CD4-positive, CD25-positive, alpha-beta regulatory T cell (primary cell): ENCODE measurements at regions not wholly inside any gene's neighbourhood (a gene's known extent, or its start where the extent isn't known, plus 50 kb on each side); places are given as distances from the start of the nearest gene placed in this dataset.
A peak's percentile ranks its signal among the peaks of the same experiment; 100 is the strongest.

Experiments used
- ATAC-seq, 2 donors: fragments of 150-1000 bp; cut with Tn5 transposase; one replicate each; pipeline ENCODE4 v1.10.0; 2021; ENCODE audit warnings: low read depth in 2 of 2, moderate number of reproducible peaks in 2 of 2, moderate library complexity in 1 of 2
- DNase-seq, 3 donors: peaks; one replicate each; pipeline versions ENCODE4 v3.0.0 to v3.0.0-alpha.2; 2012 to 2022; ENCODE audit warnings: mixed read lengths in 1 of 3
- H3K27ac ChIP-seq: one replicate; pipeline ENCODE4 v1.7.0; 2013; ENCODE audit warnings: mild to moderate bottlenecking, low read length; ENCODE audit not compliant: insufficient read depth, poor library complexity, severe bottlenecking
- H3K27me3 ChIP-seq: one replicate; pipeline ENCODE4 v1.7.0; 2013; ENCODE audit warnings: low read length; ENCODE audit not compliant: control insufficient read depth, insufficient read depth
- H3K36me3 ChIP-seq: one replicate; pipeline ENCODE4 v1.7.0; 2013; ENCODE audit warnings: mild to moderate bottlenecking, low read length, moderate library complexity; ENCODE audit not compliant: control insufficient read depth, insufficient read depth
- H3K4me1 ChIP-seq: 2 replicates; pipeline ENCODE4 v1.7.0; 2013; ENCODE audit warnings: mild to moderate bottlenecking, low read length; ENCODE audit not compliant: insufficient read depth, control insufficient read depth, poor library complexity, severe bottlenecking
- H3K4me3 ChIP-seq: one replicate; pipeline ENCODE4 v1.7.0; 2013; ENCODE audit warnings: low read depth, mild to moderate bottlenecking, low read length, moderate library complexity
- H3K9me3 ChIP-seq, 2 experiments: 1 replicate in 1 of 2; 2 replicates in 1 of 2; pipeline ENCODE4 v1.7.0; 2013; ENCODE audit warnings: low read length in 2 of 2, mild to moderate bottlenecking in 1 of 2, moderate library complexity in 1 of 2; ENCODE audit not compliant: control insufficient read depth in 2 of 2
- H3K27ac Mint-ChIP-seq, 3 donors: one replicate each; pipeline ENCODE4 v1.8.0; 2020 to 2022; ENCODE audit warnings: mild to moderate bottlenecking in 3 of 3, mixed read lengths in 3 of 3, moderate library complexity in 2 of 3
- H3K27me3 Mint-ChIP-seq: one replicate; pipeline ENCODE4 v1.8.0; 2022; ENCODE audit warnings: mild to moderate bottlenecking, mixed read lengths
- H3K36me3 Mint-ChIP-seq: one replicate; pipeline ENCODE4 v1.8.0; 2020; ENCODE audit warnings: mixed read lengths
- H3K4me1 Mint-ChIP-seq, 4 donors: one replicate each; pipeline ENCODE4 v1.8.0; 2020 to 2022; ENCODE audit warnings: mixed read lengths in 4 of 4, mild to moderate bottlenecking in 1 of 4
- H3K4me3 Mint-ChIP-seq, 4 donors: one replicate each; pipeline ENCODE4 v1.8.0; 2020 to 2022; ENCODE audit warnings: mild to moderate bottlenecking in 4 of 4, mixed read lengths in 4 of 4, moderate library complexity in 3 of 4
- H3K9me3 Mint-ChIP-seq, 7 donors: one replicate each; pipeline ENCODE4 v1.8.0; 2020 to 2022; ENCODE audit warnings: mixed read lengths in 7 of 7, mild to moderate bottlenecking in 3 of 7, moderate library complexity in 2 of 7

DNA sequence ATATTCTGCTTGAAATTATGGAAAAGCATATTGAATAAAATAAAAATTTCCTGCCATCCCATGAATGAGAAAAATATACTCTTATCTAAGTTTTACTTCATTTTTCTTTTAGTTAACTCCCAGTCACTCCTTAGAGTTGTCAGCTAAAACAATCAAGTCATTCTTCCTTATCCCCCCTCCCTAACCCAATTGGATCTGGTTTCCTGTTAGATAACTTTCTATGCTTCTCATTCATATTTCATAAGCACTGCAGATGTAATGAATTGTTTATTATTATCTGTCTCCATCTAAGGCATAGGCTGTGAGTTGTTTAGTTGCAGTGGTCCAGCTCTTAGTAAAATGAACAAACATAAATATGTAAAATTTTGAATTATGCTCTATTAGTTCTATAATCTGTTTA is 244.0 kb upstream of the GCFC2 start:
- Histone ChIP-seq H3K9me3 (no peaks in the 10 kb centered on the region), H3K4me3 (no peak overlapping the region), H3K36me3 (no peaks in the 10 kb centered on the region), H3K27ac (no peak overlapping the region), H3K4me1 (no peaks in the 10 kb centered on the region), H3K27me3 (no peaks in the 10 kb centered on the region)
- Mint-ChIP-seq H3K4me1 (no peaks in the 10 kb centered on the region), H3K4me3 (peak overlapping the region in 1 of 4 donors; percentile 27), H3K36me3 (no peaks in the 10 kb centered on the region), H3K9me3 (peaks cover 0 to 5% (median 2%) of the 10 kb centered on the region in 7 donors), H3K27me3 (no peaks in the 10 kb centered on the region), H3K27ac (no peak overlapping the region)
- no peak for DNase-seq
- ATAC-seq, result no peak

- H3K27ac Mint-ChIP-seq, result no peak overlapping the region
- no peaks in the 10 kb centered on the region for H3K4me1 Mint-ChIP-seq
Measured at GRCh38 chr2:75952173-75952572, 241.5 kb upstream of the GCFC2 start.

DNA sequence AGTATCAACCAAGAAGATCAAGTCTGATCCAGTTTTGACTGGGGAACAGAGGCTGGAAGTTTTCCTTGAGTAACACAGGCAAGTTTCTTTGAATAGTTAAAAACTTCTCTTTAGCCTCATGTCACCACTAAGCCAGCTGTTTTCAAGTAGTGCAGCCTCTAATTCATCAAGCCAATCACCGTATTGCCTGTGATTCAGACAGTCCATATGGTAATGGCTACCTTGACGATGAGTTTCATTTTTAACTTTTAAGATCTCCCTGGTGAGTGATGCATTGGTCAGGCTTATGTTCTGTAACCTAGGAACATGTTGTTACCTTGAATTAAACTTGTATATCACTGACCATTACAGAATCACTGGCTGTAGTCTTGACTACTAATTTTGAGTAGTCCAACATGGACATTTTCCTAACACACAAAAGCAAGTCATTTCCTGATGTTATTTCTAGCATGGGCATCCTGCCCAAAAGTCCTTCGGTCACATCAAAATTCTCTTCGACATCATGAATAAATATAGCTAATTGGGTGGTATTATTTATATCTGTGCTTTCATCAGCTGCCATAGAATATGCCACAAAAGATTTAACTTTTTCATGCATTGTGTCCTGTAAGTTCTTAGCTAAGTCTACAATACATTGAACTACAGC is 238.8 kb upstream of the GCFC2 start:
- Mint-ChIP-seq H3K4me3 (no peak overlapping the region), H3K27me3 (no peaks in the 10 kb centered on the region), H3K36me3 (no peaks in the 10 kb centered on the region), H3K27ac (no peak overlapping the region), H3K9me3 (peaks cover 0 to 7% (median 5%) of the 10 kb centered on the region in 7 donors), H3K4me1 (no peaks in the 10 kb centered on the region)
- no peak for DNase-seq
- no peaks in the 10 kb centered on the region for H3K9me3 ChIP-seq
- no peaks in the 10 kb centered on the region for H3K27me3 ChIP-seq
- no peaks in the 10 kb centered on the region for H3K4me1 ChIP-seq
- H3K36me3 ChIP-seq, result no peaks in the 10 kb centered on the region
- H3K4me3 ChIP-seq, result no peak overlapping the region
- no peak overlapping the region for H3K27ac ChIP-seq
- ATAC-seq, result no peak

More at GRCh38 chr2:75952173-75952572, 241.5 kb upstream of the GCFC2 start:
- H3K4me3 Mint-ChIP-seq, result no peak overlapping the region
- ATAC-seq (no peak), DNase-seq (no peak)
- H3K36me3 Mint-ChIP-seq, result no peaks in the 10 kb centered on the region
- Histone ChIP-seq H3K9me3 (no peaks in the 10 kb centered on the region), H3K27me3 (no peaks in the 10 kb centered on the region), H3K4me1 (no peaks in the 10 kb centered on the region), H3K36me3 (no peaks in the 10 kb centered on the region), H3K27ac (no peak overlapping the region), H3K4me3 (no peak overlapping the region)
- H3K27me3 Mint-ChIP-seq, result no peaks in the 10 kb centered on the region
- H3K9me3 Mint-ChIP-seq, result peaks cover 0 to 6% (median 0%) of the 10 kb centered on the region in 7 donors

GRCh38 chr2:75936311-75936710 is 225.6 kb upstream of the GCFC2 start:
- H3K27me3 Mint-ChIP-seq, result no peaks in the 10 kb centered on the region
- H3K4me1 ChIP-seq, result no peaks in the 10 kb centered on the region
- H3K27ac ChIP-seq, result no peak overlapping the region
- no peak overlapping the region for H3K4me3 Mint-ChIP-seq
- no peaks in the 10 kb centered on the region for H3K4me1 Mint-ChIP-seq
- H3K36me3 Mint-ChIP-seq, result no peaks in the 10 kb centered on the region
- H3K27ac Mint-ChIP-seq, result no peak overlapping the region
- peaks cover 0 to 14% (median 9%) of the 10 kb centered on the region in 7 donors for H3K9me3 Mint-ChIP-seq
- no peak overlapping the region for H3K4me3 ChIP-seq
- H3K27me3 ChIP-seq, result no peaks in the 10 kb centered on the region
- H3K9me3 ChIP-seq, result no peaks in the 10 kb centered on the region
- H3K36me3 ChIP-seq, result no peaks in the 10 kb centered on the region
- ATAC-seq, result no peak
- DNase-seq, result no peak

- Histone ChIP-seq H3K9me3 (no peaks in the 10 kb centered on the region), H3K27me3 (no peaks in the 10 kb centered on the region), H3K4me1 (no peaks in the 10 kb centered on the region), H3K36me3 (no peaks in the 10 kb centered on the region), H3K27ac (no peak overlapping the region), H3K4me3 (no peak overlapping the region)
- no peaks in the 10 kb centered on the region for H3K27me3 Mint-ChIP-seq
- no peak for DNase-seq
- H3K9me3 Mint-ChIP-seq, result peaks cover 0 to 10% (median 5%) of the 10 kb centered on the region in 7 donors
- H3K27ac Mint-ChIP-seq, result no peak overlapping the region
- no peak for ATAC-seq
- H3K4me3 Mint-ChIP-seq, result no peak overlapping the region
- no peaks in the 10 kb centered on the region for H3K4me1 Mint-ChIP-seq
- H3K36me3 Mint-ChIP-seq, result no peaks in the 10 kb centered on the region
Measured at GRCh38 chr2:75932996-75933395, 222.3 kb upstream of the GCFC2 start.

DNA sequence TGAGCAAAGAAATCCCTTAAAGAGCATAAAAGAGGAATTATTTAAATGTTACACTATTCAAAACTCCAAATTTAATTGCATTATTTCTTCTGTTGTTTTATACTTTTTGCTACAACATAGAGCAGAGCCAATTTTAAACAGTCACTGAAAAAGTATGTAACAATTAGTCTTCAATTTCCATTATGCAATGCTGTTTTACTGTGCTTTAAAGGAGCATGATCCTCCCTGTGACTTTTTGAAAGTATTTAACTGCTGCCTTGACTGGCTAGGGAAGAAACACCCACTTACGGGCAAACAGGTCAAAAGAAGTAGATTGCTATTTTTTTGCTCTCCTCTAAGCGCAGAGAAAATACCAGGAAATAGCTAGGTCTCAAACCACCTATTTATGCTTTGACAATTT is 217.4 kb upstream of the GCFC2 start:
- ATAC-seq (no peak), DNase-seq (no peak)
- Histone ChIP-seq H3K27me3 (no peaks in the 10 kb centered on the region), H3K9me3 (no peaks in the 10 kb centered on the region), H3K36me3 (no peaks in the 10 kb centered on the region), H3K27ac (no peak overlapping the region), H3K4me3 (no peak overlapping the region), H3K4me1 (no peaks in the 10 kb centered on the region)
- no peaks in the 10 kb centered on the region for H3K27me3 Mint-ChIP-seq
- no peak overlapping the region for H3K4me3 Mint-ChIP-seq
- peaks cover 0 to 3% (median 2%) of the 10 kb centered on the region in 7 donors for H3K9me3 Mint-ChIP-seq
- no peaks in the 10 kb centered on the region for H3K36me3 Mint-ChIP-seq
- no peaks in the 10 kb centered on the region for H3K4me1 Mint-ChIP-seq
- no peak overlapping the region for H3K27ac Mint-ChIP-seq

GRCh38 chr2:75925331-75926024 is 214.8 kb upstream of the GCFC2 start:
- no peaks in the 10 kb centered on the region for H3K36me3 ChIP-seq
- Mint-ChIP-seq H3K36me3 (no peaks in the 10 kb centered on the region), H3K4me3 (no peak overlapping the region), H3K9me3 (peaks cover 0 to 3% (median 2%) of the 10 kb centered on the region in 7 donors), H3K27ac (no peak overlapping the region), H3K4me1 (no peaks in the 10 kb centered on the region), H3K27me3 (no peaks in the 10 kb centered on the region)
- DNase-seq, result no peak
- H3K27me3 ChIP-seq, result no peaks in the 10 kb centered on the region
- H3K9me3 ChIP-seq, result no peaks in the 10 kb centered on the region
- H3K4me3 ChIP-seq, result no peak overlapping the region
- ATAC-seq, result no peak
- H3K27ac ChIP-seq, result no peak overlapping the region
- no peaks in the 10 kb centered on the region for H3K4me1 ChIP-seq

- Mint-ChIP-seq H3K9me3 (peaks cover 0 to 8% (median 4%) of the 10 kb centered on the region in 7 donors), H3K27me3 (no peaks in the 10 kb centered on the region), H3K27ac (no peak overlapping the region), H3K4me3 (no peak overlapping the region), H3K36me3 (no peaks in the 10 kb centered on the region), H3K4me1 (no peaks in the 10 kb centered on the region)
- no peaks in the 10 kb centered on the region for H3K36me3 ChIP-seq
- DNase-seq, result no peak
- H3K4me3 ChIP-seq, result no peak overlapping the region
- no peaks in the 10 kb centered on the region for H3K27me3 ChIP-seq
- H3K4me1 ChIP-seq, result no peaks in the 10 kb centered on the region
- H3K27ac ChIP-seq, result no peak overlapping the region
- ATAC-seq, result no peak
- H3K9me3 ChIP-seq, result no peaks in the 10 kb centered on the region
Measured at GRCh38 chr2:75922191-75922590, 211.5 kb upstream of the GCFC2 start.
